PC-9 (cell line): ENCODE measurements at regions not wholly inside any gene's neighbourhood (a gene's known extent, or its start where the extent isn't known, plus 50 kb on each side); places are given as distances from the start of the nearest gene placed in this dataset.

Experiments
- BruUV-seq: library from RNA; stranded (reverse); fragments of 400-500 nt; replicated peaks from 2 replicates; lab custom pipeline; 2021; lab: Mats Ljungman, UMichigan
- CTCF ChIA-PET: fragments of 300-600 bp; sonication (Branson Sonifier 250); formaldehyde crosslinking; loops from one replicate; lab custom pipeline; 2022; ENCODE audit warnings: antibody characterized with exemption; lab: Charles Lee
- POLR2A ChIA-PET: fragments of 300-600 bp; sonication (Branson Sonifier 250); formaldehyde crosslinking; loops from one replicate; lab custom pipeline; 2022; ENCODE audit warnings: antibody characterized with exemption; ENCODE audit not compliant: unreplicated experiment; lab: Charles Lee
- DNase-seq, 2 experiments: peaks; one replicate each; pipeline versions ENCODE4 v3.0.0 to v3.0.0-alpha.2; 2015 to 2022; ENCODE audit warnings: mixed read lengths in 1 of 2
- H2AFZ ChIP-seq: fragments of 200-600 bp; sonication (generic); 2 replicates; pipeline ENCODE4 v1.8.1; 2017; ENCODE audit warnings: antibody characterized with exemption
- H3F3A ChIP-seq: fragments of 200-600 bp; sonication (generic); 2 replicates; pipeline ENCODE4 v1.8.1; 2017; ENCODE audit warnings: antibody characterized with exemption, mild to moderate bottlenecking, low read depth; ENCODE audit not compliant: insufficient read depth
- H3K27ac ChIP-seq: fragments of 200-600 bp; sonication (generic); 2 replicates; pipeline ENCODE4 v1.6.1; 2016; ENCODE audit warnings: mixed run types
- H3K27me3 ChIP-seq: fragments of 200-600 bp; sonication (generic); 2 replicates; pipeline ENCODE4 v1.6.1; 2016; ENCODE audit warnings: low read depth, mixed run types; ENCODE audit not compliant: insufficient read depth
- H3K36me3 ChIP-seq: fragments of 200-600 bp; sonication (generic); 2 replicates; pipeline ENCODE4 v1.6.1; 2016; ENCODE audit warnings: low read depth, mixed run types
- H3K4me1 ChIP-seq: fragments of 200-600 bp; sonication (generic); replicated peaks from 2 replicates; pipeline ENCODE4 v1.6.1; 2016; ENCODE audit warnings: mixed run types; ENCODE audit not compliant: insufficient read depth
- H3K4me2 ChIP-seq: fragments of 200-600 bp; sonication (generic); 2 replicates; pipeline ENCODE4 v1.6.1; 2017; ENCODE audit warnings: mixed run types
- H3K4me3 ChIP-seq: fragments of 200-600 bp; sonication (generic); 2 replicates; pipeline ENCODE4 v1.6.1; 2016; ENCODE audit warnings: mixed run types
- H3K79me2 ChIP-seq: fragments of 200-600 bp; sonication (generic); 2 replicates; pipeline ENCODE4 v1.6.1; 2017; ENCODE audit warnings: low read depth, mixed run types
- H3K9me2 ChIP-seq: fragments of 200-600 bp; sonication (generic); 2 replicates; pipeline ENCODE4 v1.8.1; 2017; ENCODE audit warnings: mild to moderate bottlenecking; ENCODE audit not compliant: insufficient read depth
- H3K9me3 ChIP-seq: fragments of 200-600 bp; sonication (generic); 2 replicates; pipeline ENCODE4 v1.8.1; 2016; ENCODE audit warnings: low read depth; ENCODE audit not compliant: insufficient read depth
- H4K20me1 ChIP-seq: fragments of 200-600 bp; sonication (generic); 2 replicates; pipeline ENCODE4 v1.8.1; 2017; ENCODE audit not compliant: insufficient read depth
- CTCF ChIP-seq: fragments of 200-600 bp; sonication (generic); conservative IDR thresholded peaks from 2 replicates; pipeline ENCODE4 v1.6.1; 2017; ENCODE audit warnings: mixed run types, antibody characterized with exemption, mild to moderate bottlenecking, moderate library complexity
- EZH2 ChIP-seq: fragments of 200-600 bp; sonication (generic); IDR thresholded peaks from 2 replicates; pipeline ENCODE4 v1.8.0; 2017; ENCODE audit warnings: antibody characterized with exemption, low read depth
- intact Hi-C: fragments of 100-400 bp; cut with micrococcal nuclease; formaldehyde crosslinking; loops from one replicate; pipeline ENCODE4 v1.10.0; 2022; ENCODE audit not compliant: unreplicated experiment

DNA sequence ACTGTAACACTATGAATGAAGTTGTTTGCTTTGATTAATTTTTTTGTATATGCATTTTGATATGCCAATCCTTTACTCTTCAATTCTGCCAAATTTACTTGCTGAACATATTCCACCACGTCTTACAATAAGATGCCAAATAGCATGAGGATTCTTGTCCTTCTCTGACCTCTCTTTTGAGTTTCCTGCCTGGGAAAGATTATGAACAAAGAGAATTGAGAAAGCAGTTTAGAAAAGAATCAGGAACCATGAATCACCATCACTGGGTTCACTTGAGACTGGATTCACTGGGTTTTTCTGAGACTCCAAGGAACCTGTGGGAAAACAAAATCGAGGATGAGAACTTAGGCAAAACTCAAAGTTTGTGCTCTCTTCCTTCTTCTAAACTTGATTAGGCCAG is 256.5 kb downstream of the CETN3 start:
- Histone ChIP-seq H2AFZ (no peak overlapping the region), H3K4me2 (no peak overlapping the region), H4K20me1 (no peaks in the 10 kb centered on the region), H3K79me2 (no peaks in the 10 kb centered on the region), H3K27ac (no peak overlapping the region), H3K4me1 (no peaks in the 10 kb centered on the region), H3K9me2 (no peaks in the 10 kb centered on the region), H3K27me3 (no peaks in the 10 kb centered on the region), H3K4me3 (no peak overlapping the region), H3K9me3 (no peaks in the 10 kb centered on the region), H3K36me3 (no peaks in the 10 kb centered on the region), H3F3A (no peaks in the 10 kb centered on the region)
- no TSS peak for BruUV-seq
- ChIA-PET POLR2A (no interaction called here), CTCF (no interaction called here)
- no peak for TF ChIP-seq EZH2
- no peak for TF ChIP-seq CTCF
- no peak for DNase-seq
- intact Hi-C loops, result no loop called here

- DNase-seq, result no peak
- Histone ChIP-seq H2AFZ (no peak overlapping the region), H3K4me2 (no peak overlapping the region), H3F3A (no peaks in the 10 kb centered on the region), H4K20me1 (no peaks in the 10 kb centered on the region), H3K4me1 (no peaks in the 10 kb centered on the region), H3K79me2 (no peaks in the 10 kb centered on the region), H3K9me3 (no peaks in the 10 kb centered on the region), H3K27me3 (no peaks in the 10 kb centered on the region), H3K27ac (no peak overlapping the region), H3K36me3 (no peaks in the 10 kb centered on the region), H3K4me3 (no peak overlapping the region), H3K9me2 (no peaks in the 10 kb centered on the region)
- POLR2A ChIA-PET, result no interaction called here
- intact Hi-C loops, result no loop called here
- no peak for TF ChIP-seq CTCF
- no peak for TF ChIP-seq EZH2
- CTCF ChIA-PET, result no interaction called here
- no TSS peak for BruUV-seq
Observed at GRCh38 chr5:90144625-90145327, 264.8 kb downstream of the CETN3 start.

DNA sequence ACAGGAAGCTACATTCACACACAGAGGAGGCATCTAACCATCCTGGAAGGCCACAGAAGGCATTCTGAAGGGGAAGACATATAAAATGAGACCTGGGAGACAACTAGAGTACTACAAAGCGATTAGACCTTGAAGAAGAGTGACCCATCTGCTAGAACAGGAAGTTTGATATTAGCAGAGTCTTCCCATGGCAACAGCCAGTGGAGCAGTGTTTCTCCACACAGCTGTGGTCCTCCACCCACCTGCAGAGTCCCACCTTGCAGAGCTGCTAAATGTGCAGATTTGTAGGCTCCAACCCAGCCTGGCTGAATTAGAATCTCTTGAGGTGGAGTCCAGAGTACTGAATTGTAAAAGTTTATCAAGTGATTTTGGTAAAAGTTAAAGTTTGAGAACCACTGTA is 267.0 kb downstream of the CETN3 start:
- POLR2A ChIA-PET, result no interaction called here
- no TSS peak for BruUV-seq
- H3K9me3 ChIP-seq, result no peaks in the 10 kb centered on the region
- no peak overlapping the region for H3K27ac ChIP-seq
- DNase-seq, result no peak
- no peak overlapping the region for H2AFZ ChIP-seq
- H3K36me3 ChIP-seq, result no peaks in the 10 kb centered on the region
- no peaks in the 10 kb centered on the region for H3F3A ChIP-seq
- no peaks in the 10 kb centered on the region for H4K20me1 ChIP-seq
- TF ChIP-seq CTCF, result no peak
- no peak for TF ChIP-seq EZH2
- no peak overlapping the region for H3K4me2 ChIP-seq
- no peaks in the 10 kb centered on the region for H3K27me3 ChIP-seq
- no peak overlapping the region for H3K4me3 ChIP-seq
- H3K9me2 ChIP-seq, result no peaks in the 10 kb centered on the region
- H3K4me1 ChIP-seq, result no peaks in the 10 kb centered on the region
- intact Hi-C loops, result no loop called here
- CTCF ChIA-PET, result no interaction called here
- no peaks in the 10 kb centered on the region for H3K79me2 ChIP-seq
